NB4 (cell line): ENCODE measurements at regions not wholly inside any gene's neighbourhood (a gene's known extent, or its start where the extent isn't known, plus 50 kb on each side); places are given as distances from the start of the nearest gene placed in this dataset.
"Not testable (repeated sequence)": the region's sequence is repeated elsewhere in the genome, so short reads cannot be mapped to it uniquely, and the experiment has no call there.

Source experiments
- CTCF ChIP-seq: IDR thresholded peaks from one replicate; pipeline ENCODE4 v1.5.1; 2012; ENCODE audit warnings: low read depth, low read length
- MAX ChIP-seq: IDR thresholded peaks from 2 replicates; pipeline ENCODE4 v1.6.1; 2011; ENCODE audit warnings: low read depth, low read length
- POLR2A ChIP-seq: IDR thresholded peaks from 2 replicates; pipeline ENCODE4 v1.6.1; 2011; ENCODE audit warnings: mild to moderate bottlenecking; ENCODE audit not compliant: insufficient read length; ENCODE audit errors: extremely low read depth

GRCh38 chr4:9076486-9076885, 93.7 kb upstream of the FAM90A26 start:
- not testable (repeated sequence) for TF ChIP-seq MAX, CTCF, POLR2A
